ENCODE measurements at regions not wholly inside any gene's neighbourhood (a gene's known extent, or its start where the extent isn't known, plus 50 kb on each side); places are given as distances from the start of the nearest gene placed in this dataset.

DNA sequence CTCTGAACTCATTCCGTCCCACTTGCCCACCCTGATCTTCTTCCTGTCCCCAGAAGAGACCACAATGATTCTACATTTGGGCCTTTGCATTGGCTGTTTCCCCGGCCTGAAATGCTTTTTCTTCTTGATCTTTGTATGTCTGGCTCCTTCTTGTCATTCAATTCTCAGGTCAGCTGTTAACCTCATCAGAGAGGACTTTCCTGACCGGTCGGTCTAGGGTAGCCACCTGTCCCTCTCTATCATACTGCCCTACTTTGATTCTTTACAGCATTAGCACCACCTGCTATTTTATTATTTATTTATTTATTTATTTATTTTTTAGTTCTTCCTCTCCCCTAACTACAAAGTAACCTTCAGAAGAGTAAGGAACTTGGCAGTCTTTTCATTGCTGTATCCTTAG lies 84.3 kb downstream of the DYRK2 start:
- no peak overlapping the region for H3K27ac ChIP-seq
- no peak for TF ChIP-seq ZFX (IDR thresholded peaks at IDR 0.05; ENCODE audit: borderline replicate concordance)
- no peak for TF ChIP-seq CTCF (IDR thresholded peaks at IDR 0.05)

DNA sequence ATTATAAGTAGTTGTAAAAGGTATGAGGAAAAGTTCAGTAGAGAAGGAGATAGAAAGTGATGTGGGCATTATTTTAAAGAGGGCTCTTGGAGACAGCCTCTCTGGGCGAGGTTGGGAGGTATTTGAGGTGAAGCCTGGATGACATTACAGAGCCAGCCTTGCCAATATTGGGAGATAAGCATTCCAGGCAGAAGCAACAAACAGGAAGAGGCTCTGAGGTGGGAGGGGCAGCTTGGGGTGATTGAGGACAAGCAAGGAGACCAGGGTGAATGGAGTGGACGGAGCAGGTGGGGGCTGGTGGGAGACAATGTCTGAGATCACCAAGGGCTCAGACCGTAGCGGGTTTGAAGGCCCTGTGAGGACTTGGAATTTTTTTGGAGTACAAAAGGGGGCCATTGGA lies 87.3 kb downstream of the DYRK2 start:
- H3K27ac ChIP-seq, result no peak overlapping the region
- TF ChIP-seq ZFX (IDR thresholded peaks at IDR 0.05; ENCODE audit: borderline replicate concordance) (no peak), CTCF (IDR thresholded peaks at IDR 0.05) (no peak)

- no peak overlapping the region for H3K27ac ChIP-seq
- TF ChIP-seq ZFX (IDR thresholded peaks at IDR 0.05; ENCODE audit: borderline replicate concordance) (no peak), CTCF (IDR thresholded peaks at IDR 0.05) (no peak)
These were observed 92.2 kb downstream of the DYRK2 start for GRCh38 chr12:67740711-67741110.

- H3K27ac ChIP-seq, result no peak overlapping the region
- no peak for TF ChIP-seq CTCF (IDR thresholded peaks at IDR 0.05)
- no peak for TF ChIP-seq ZFX (IDR thresholded peaks at IDR 0.05; ENCODE audit: borderline replicate concordance)
These were observed 92.7 kb downstream of the DYRK2 start for GRCh38 chr12:67741270-67741669.

GRCh38 chr12:67742461-67742860 lies 93.9 kb downstream of the DYRK2 start:
- H3K27ac ChIP-seq, result no peak overlapping the region
- TF ChIP-seq CTCF (IDR thresholded peaks at IDR 0.05), result no peak
- TF ChIP-seq ZFX (IDR thresholded peaks at IDR 0.05; ENCODE audit: borderline replicate concordance), result no peak

DNA sequence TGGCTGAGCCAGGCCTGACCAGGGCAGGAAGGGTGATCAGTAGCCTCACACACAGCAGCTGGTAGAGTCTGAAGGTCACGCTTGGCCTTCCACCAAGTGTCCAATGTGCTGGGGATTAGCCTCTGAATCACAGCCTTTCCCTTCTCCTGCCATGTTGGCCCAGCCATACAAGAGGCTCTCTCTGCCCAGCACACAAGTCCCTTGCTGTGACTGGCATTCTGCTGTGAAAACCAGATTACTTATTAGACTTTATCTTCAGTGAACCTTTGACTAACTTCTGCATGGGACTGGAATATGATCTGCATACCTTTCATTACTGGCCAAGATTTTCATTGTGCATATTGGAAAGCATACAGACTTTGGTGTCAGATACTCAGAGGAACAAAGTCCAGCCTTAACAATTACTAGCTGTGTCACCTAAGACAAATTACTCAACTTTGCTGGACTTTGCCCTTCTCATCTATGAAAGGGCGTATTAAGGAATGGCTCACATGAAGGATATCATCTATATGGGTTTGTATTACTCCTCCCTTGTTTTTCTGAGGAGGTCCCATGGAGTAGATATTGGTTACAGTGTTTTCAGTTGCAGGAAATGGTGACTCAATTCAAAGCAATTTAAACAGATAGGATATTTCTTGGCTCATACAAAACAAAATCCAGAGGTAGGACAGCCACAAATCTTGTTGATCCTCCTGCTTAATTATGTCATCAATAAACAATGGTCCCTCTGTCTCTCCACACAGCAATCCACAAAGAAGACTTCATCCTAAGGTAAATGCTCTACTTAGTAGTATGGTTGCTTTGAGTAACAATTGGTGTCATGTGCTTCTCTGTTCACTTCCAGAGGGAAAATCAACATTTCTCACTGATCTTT lies 99.6 kb downstream of the DYRK2 start:
- peak overlapping the region; percentile 88 for H3K27ac ChIP-seq
- TF ChIP-seq CTCF (IDR thresholded peaks at IDR 0.05) (no peak), ZFX (IDR thresholded peaks at IDR 0.05; ENCODE audit: borderline replicate concordance) (no peak)

DNA sequence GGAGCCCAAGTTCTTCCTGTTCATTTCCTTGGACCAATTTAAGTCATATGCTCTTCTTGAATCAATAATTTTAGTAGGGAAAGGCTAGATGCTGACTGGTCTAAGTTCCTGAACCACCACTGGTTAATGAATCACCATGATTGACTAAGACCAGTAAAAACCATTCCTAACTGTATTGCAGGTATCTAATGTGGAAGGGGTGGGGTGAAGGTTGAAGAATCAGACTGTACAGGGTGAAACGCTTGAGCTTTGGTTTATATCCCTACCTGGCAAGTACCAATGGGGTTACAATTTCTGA lies 100.1 kb downstream of the DYRK2 start:
- no peak for TF ChIP-seq CTCF (IDR thresholded peaks at IDR 0.05)
- no peak for TF ChIP-seq ZFX (IDR thresholded peaks at IDR 0.05; ENCODE audit: borderline replicate concordance)

More for the DNA sequence above, 100.1 kb downstream of the DYRK2 start:
- peak overlapping the region; percentile 88 for H3K27ac ChIP-seq

Data from 22Rv1 (cell line).